ENCODE measurements at regions not wholly inside any gene's neighbourhood (a gene's known extent, or its start where the extent isn't known, plus 50 kb on each side); places are given as distances from the start of the nearest gene placed in this dataset.
"Not testable (repeated sequence)": the region's sequence is repeated elsewhere in the genome, so short reads cannot be mapped to it uniquely, and the experiment has no call there.

GRCh38 chr5:119694284-119694683 lies 64.9 kb downstream of the FAM170A start:
- DNase-seq (ENCODE audit: low read depth) = no peak

DNA sequence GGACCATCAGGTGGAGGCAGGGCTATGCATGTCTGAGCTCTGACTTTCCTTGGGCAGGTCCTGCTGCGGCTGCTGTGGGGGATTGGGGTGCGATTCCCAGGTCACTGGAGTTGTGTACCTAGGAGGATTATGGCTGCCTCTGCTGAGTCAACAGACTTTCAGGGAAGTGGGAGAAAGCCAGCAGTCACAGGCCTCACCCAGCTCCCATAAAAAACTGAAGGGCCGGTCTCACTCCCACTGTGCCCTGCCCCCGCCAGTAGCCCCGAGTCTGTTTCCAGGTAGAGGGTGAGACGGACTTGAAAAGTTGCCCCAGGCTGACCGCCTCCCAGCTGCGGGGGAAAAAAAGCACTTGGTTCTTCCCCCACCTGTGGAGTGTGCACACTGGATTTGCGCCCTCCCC lies 76.7 kb downstream of the FAM170A start:
- no peak for DNase-seq (ENCODE audit: low read depth)

GRCh38 chr5:119708076-119708790 lies 78.9 kb downstream of the FAM170A start:
- DNase-seq (ENCODE audit: low read depth) = no peak

DNA sequence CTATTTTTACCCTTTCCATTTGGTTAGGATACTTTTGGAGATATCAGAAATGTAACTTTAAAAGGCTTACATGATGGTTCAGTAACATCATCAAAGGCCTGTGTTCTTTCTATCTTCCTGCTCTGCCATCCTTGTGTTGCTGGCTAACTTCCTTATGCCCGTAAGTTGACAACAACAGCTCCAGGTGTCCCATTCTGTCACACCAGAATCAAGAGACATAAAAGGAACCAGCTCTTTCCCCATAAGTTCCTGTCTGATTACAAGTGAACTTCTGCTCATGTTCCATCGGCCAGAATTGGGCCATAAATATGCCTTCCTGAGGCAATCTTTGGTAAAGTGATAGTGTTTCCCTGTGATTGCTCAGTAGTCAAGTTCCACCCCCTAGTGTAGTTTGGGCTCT lies 92.4 kb downstream of the FAM170A start:
- no peak for DNase-seq (ENCODE audit: low read depth)

GRCh38 chr5:119725291-119725690 lies 95.9 kb downstream of the FAM170A start:
- DNase-seq (ENCODE audit: low read depth) = peak; percentile 16

DNA sequence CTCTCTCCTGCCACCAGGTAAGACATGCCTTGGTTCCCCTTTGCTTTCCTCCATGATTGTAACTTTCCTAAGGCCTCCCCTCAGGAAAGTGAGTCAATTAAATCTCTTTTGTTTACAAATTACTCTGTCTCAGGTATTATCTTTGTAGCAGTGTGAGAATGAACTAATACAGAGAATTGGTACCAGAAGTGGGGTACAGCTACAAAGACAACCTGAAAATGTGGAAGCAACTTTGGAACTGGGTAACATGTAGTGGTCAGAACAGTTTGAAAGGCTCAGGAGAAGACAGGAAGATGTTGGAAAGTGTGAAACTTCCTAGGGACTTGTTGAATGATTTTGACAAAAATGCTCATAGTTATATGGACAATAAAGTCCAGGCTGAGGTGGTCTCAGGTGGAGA lies 97.2 kb downstream of the FAM170A start:
- no peak for DNase-seq (ENCODE audit: low read depth)

- no peak for DNase-seq (ENCODE audit: low read depth)
Observed at GRCh38 chr5:119740225-119740624, 110.9 kb downstream of the FAM170A start.

GRCh38 chr5:119741691-119742090 lies 112.3 kb downstream of the FAM170A start:
- DNase-seq (ENCODE audit: low read depth) = no peak

- DNase-seq (ENCODE audit: low read depth) = no peak
Observed at GRCh38 chr5:119742311-119742710, 113.0 kb downstream of the FAM170A start.

- DNase-seq (ENCODE audit: low read depth) = peak; percentile 36
Observed at GRCh38 chr5:119743927-119744326, 114.6 kb downstream of the FAM170A start.

DNA sequence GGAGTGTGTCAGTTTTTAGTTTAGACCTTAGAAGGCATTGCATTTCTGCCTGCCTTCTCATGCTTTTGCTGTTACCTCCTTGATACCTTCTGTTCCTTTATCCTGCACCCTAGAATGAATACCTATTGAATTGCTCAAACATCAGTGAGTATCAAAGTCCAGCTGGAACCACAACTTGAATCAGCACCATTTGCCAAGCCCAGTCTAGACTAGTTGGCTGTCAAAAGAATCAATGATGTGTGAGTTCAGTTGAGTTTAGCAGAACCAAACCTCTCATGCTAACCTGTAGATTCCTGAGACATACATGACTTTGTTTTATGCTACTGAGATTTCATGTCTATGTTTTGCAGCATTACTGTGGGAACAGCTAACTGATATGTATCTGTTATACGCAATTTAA lies 116.6 kb downstream of the FAM170A start:
- DNase-seq (ENCODE audit: low read depth) = no peak

GRCh38 chr5:119746984-119747383 lies 117.6 kb downstream of the FAM170A start:
- DNase-seq (ENCODE audit: low read depth) = no peak

DNA sequence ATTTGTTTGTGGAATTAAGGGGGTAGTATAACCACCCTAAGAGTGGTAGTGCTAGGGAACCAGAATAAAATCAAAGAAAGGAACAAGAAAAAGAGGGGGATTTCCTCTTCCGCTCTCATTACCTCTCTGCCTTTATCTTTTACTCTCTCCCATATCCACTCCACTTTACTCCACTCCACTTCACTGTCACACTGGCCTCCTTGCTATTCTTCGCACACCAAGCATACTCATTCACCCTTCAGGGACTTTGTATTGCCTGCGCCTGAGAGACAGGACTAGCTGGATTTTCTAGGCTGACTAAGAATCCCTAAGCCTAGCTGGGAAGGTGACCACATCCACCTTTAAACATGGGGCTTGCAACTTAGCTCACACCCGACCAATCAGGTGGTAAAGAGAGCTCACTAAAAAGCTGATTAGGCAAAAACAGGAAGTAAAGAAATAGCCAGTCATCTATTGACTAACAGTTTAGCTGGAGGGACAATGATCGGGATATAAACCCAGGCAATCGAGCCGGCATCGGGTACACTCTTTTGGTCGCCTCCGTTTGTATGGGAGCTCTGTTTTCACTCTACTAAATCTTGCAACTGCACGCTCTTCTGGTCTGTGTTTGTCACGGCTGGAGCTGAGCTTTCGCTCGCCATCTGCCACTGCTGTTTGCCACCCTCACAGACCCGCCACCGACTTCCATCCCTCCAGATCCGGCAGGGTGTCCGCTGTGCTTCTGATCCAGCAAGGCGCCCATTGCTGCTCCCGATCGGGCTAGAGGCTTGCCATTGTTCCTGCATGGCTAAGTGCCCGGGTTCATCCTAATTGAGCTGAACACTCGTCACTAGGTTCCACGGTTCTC lies 121.8 kb downstream of the FAM170A start:
- no peak for DNase-seq (ENCODE audit: low read depth)

GRCh38 chr5:119751734-119752094 lies 122.4 kb downstream of the FAM170A start:
- no peak for DNase-seq (ENCODE audit: low read depth)

- no peak for DNase-seq (ENCODE audit: low read depth)
Observed at GRCh38 chr5:119752921-119753886, 123.8 kb downstream of the FAM170A start.

DNA sequence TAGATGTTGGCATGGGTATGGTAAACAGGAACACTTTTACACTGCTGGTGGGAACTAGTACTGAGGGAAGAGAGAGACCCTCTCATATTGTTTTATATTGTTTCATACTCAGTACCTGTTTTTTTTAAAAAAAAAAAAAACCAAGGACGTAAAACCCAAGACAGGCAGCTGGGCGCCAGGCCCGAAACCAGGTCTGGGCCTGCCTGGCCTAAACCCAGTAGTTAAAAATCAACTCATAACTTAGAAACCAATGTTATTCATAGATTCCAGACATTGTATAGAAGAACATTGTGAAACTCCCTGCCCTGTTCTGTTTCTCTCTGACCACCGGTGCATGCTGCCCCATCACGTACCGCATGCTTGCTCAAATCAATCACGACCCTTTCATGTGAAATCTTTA lies 125.5 kb downstream of the FAM170A start:
- DNase-seq (ENCODE audit: low read depth) = not testable (repeated sequence)

DNA sequence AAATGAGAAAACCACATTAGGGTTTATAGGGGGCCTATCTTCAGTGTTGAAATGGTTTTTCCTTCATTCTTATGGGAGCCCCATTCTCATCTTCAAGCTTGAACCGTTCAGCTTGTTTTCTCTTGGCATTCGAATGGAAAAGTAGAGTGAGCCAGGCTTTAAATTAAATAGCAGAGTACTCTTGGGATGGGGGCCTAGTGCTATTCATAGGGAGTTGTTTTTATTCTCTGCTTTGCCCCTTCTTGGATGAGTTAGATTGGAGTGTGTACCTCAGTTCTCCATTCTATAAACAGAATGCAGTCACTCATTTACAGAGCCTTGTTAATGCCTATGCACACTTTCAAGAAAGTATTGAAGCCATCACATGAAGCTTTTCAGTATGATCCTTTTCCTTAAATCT lies 127.9 kb downstream of the FAM170A start:
- DNase-seq (ENCODE audit: low read depth) = no peak

DNA sequence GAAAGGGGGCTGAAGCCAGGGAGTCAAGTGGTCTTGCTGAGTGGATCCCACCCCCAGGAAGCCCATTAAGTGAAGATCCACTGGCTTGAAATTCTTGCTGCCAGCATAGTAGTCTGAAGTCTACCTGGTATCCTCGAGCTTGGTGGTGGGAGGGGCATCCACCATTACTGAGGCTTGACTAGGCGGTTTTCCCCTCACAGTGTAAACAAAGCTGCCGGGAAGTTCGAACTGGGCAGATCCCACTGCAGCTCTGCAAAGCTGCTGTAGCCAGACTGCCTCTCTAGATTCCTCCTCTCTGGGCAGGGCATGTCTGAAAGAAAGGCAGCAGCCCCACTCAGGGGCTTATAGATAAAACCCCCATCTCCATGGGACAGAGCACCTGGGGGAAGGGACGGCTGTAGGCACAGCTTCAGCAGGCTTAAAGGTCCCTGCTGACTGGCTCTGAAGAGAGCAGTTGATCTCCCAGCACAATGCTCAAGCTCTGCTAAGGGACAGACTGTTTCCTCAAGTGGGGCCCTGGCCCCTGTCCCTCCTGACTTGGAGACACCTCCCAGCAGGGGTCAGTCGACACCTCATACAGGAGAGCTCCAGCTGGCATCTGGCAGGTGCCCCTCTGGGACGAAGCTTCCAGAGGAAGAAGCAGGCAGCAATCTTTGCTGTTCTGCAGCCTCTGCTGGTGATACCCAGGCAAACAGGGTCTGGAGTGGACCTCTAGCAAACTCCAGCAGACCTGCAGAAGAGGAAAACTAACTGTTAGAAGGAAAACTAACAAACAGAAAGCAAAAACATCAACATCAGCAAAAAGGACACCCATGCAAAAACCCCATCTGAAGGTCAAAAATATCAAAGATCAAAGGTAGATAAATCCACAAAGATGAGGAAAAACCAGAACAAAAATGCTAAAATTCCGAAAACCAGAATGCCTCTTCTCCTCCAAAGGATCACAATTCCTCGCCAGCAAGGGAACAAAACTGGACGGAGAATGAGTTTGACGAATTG lies 140.6 kb downstream of the FAM170A start:
- DNase-seq (ENCODE audit: low read depth) = not testable (repeated sequence)

DNA sequence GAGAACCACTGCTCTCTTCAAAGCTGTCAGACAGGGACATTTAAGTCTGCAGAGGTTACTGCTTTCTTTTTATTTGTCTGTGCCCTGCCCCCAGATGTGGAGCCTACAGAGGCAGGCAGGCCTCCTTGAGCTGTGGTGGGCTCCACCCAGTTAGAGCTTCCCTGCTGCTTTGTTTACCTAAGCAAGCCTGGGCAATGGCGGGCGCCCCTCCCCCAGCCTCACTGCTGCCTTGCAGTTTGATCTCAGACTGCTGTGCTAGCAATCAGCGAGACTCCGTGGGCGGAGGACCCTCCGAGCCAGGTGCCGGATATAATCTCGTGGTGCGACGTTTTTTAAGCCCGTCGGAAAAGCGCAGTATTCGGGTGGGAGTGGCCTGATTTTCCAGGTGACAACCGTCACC lies 150.8 kb downstream of the FAM170A start:
- DNase-seq (ENCODE audit: low read depth) = not testable (repeated sequence)

DNA sequence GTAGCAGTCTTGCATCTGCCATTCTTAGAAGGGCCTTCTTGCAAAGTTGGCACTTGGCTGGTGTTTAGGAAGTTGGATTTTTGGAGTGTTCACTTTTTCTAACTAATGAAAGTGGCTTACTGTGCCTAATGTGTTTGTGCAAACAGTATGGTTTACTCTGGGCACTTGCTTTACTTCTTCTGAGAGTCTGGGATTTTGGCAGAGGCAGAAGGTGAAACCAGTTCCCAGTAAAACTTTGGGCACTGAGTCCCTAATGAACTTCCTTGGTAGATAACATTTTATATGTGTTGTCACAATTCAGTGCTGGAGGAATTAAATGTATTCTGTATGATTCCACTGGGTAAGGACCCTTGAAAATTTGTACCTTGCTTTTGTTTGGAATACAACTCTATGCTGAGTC lies 155.7 kb downstream of the FAM170A start:
- no peak for DNase-seq (ENCODE audit: low read depth)
